NT2/D1 (cell line): ENCODE measurements at regions not wholly inside any gene's neighbourhood (a gene's known extent, or its start where the extent isn't known, plus 50 kb on each side); places are given as distances from the start of the nearest gene placed in this dataset.

Experiments
- DNase-seq: peaks from one replicate; pipeline ENCODE4 v3.0.0-alpha.2; 2011; ENCODE audit warnings: low read depth, low spot score
- H3K27me3 ChIP-seq: 2 replicates; pipeline ENCODE4 v1.6.0; 2011; ENCODE audit warnings: mild to moderate bottlenecking; ENCODE audit not compliant: insufficient read length, insufficient read depth
- H3K36me3 ChIP-seq: 2 replicates; pipeline ENCODE4 v1.6.1; 2011; ENCODE audit warnings: mild to moderate bottlenecking, low read length, mixed read lengths; ENCODE audit not compliant: insufficient read depth, insufficient read length
- H3K4me1 ChIP-seq: 2 replicates; pipeline ENCODE4 v1.5.1; 2011; ENCODE audit not compliant: insufficient read depth, insufficient read length
- H3K4me3 ChIP-seq: 2 replicates; pipeline ENCODE4 v1.5.1; 2011; ENCODE audit warnings: low read depth; ENCODE audit not compliant: insufficient read length
- H3K9ac ChIP-seq: 2 replicates; pipeline ENCODE4 v1.6.0; 2011; ENCODE audit warnings: low read depth; ENCODE audit not compliant: insufficient read length
- H3K9me3 ChIP-seq: 2 replicates; pipeline ENCODE4 v1.5.1; 2011; ENCODE audit warnings: mild to moderate bottlenecking, low read length; ENCODE audit not compliant: insufficient read depth
- SUZ12 ChIP-seq: IDR thresholded peaks from 2 replicates; pipeline ENCODE4 v1.6.1; 2011; ENCODE audit not compliant: insufficient read length, insufficient read depth; ENCODE audit errors: extremely low read depth
- YY1 ChIP-seq: IDR thresholded peaks from 2 replicates; pipeline ENCODE4 v1.6.1; 2011; ENCODE audit not compliant: insufficient read length, insufficient read depth
- ZNF274 ChIP-seq: IDR thresholded peaks from 2 replicates; pipeline ENCODE4 v1.6.1; 2011; ENCODE audit warnings: mild to moderate bottlenecking, low read depth, low read length

DNA sequence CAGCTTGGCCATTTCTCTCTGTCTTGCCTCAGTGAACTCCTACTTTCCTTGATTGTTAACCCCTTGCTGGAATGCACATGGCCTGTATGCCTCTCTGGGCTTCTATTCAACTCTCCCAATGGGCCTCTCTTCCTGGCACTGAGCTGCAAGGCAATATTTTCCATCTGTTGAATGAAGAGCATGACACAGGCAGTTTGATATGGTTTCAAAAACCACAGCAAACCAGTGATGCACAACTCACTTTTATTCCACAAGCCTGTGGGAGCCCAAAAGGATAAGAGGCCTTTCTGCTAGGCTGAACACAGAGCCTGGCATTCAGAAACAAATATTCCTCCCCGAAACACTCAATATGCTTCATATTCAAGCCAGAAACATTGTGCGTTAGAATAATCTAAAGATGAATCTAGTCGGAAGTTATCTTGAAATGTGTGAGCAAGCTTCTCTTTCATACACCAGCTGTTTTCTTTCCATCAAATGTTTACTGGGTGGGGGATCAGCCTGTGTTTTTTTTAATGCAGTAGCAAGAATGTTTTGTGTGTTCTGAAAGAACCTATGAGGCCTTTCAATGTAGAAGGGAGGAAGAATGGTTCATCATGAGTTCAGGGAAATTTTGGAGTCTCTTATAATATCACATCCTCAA is 443.1 kb upstream of the SPRY2 start:
- DNase-seq: no peak
- Histone ChIP-seq H3K27me3 (no peaks in the 10 kb centered on the region), H3K9ac (no peak overlapping the region), H3K9me3 (no peaks in the 10 kb centered on the region), H3K4me1 (no peaks in the 10 kb centered on the region), H3K4me3 (no peak overlapping the region), H3K36me3 (no peaks in the 10 kb centered on the region)
- no peak for TF ChIP-seq SUZ12
- no peak for TF ChIP-seq YY1
- TF ChIP-seq ZNF274: no peak

DNA sequence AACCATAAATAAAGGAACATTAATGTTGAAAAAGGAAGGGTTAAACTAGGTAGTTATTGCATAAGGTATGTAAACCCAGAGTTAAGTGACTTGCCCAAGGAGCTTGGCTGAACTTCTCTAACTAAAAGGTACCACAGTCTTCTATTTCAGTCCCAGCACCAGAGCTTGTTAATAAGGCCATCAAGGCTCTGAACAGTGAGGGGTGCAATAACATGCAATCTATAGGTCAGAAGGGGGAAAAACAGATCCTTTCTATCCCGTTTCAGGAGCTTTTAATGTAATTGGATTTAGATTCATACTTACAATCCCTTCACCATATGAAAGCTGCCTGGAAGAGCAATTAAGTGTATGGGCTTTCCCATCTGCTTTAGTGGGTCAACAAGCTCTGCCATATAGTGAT is 441.5 kb upstream of the SPRY2 start:
- no peak overlapping the region for H3K4me3 ChIP-seq
- TF ChIP-seq ZNF274 (no peak), SUZ12 (no peak), YY1 (no peak)
- DNase-seq: no peak
- no peaks in the 10 kb centered on the region for H3K4me1 ChIP-seq
- H3K9me3 ChIP-seq: no peaks in the 10 kb centered on the region
- H3K9ac ChIP-seq: no peak overlapping the region
- H3K36me3 ChIP-seq: no peaks in the 10 kb centered on the region
- no peaks in the 10 kb centered on the region for H3K27me3 ChIP-seq

DNA sequence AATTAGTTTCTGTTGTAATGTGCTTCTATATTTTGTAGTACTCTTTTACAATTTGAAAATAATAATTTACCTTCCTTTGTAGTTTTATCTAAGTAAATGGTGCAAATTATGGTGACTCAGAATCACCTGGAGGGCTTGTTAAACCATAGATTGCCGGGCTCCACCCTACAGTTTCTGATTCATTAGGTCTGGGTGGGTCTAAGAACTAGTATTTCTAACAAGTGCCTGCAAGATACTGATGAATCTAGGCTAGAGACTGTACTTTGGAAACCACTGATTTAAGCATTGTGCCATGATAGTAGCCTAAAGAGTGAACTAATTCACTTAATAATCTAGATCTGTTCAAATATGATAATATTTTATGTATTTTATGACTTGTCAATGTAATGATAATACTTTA is 437.4 kb upstream of the SPRY2 start:
- Histone ChIP-seq H3K4me1 (no peaks in the 10 kb centered on the region), H3K27me3 (no peaks in the 10 kb centered on the region), H3K9me3 (no peaks in the 10 kb centered on the region), H3K9ac (no peak overlapping the region), H3K4me3 (no peak overlapping the region), H3K36me3 (no peaks in the 10 kb centered on the region)
- TF ChIP-seq ZNF274: no peak
- no peak for DNase-seq

DNA sequence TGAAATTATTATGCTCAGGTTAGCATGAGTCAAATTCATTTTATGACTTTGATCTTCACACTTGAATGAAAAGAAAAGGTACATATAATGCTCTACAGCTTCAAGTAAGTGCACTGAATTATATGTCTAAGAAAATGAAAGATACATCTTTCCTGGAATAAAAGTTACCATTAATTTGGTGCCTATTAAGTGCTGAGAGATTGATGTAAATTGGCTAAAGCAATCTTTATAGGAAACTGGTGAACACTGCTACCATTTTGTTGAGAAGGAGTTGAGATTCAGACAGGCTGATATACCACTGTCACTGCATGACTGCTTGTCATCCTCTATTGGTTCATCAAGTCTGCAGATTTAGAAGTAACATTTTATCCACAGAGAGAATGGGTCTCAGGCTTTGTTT is 416.8 kb upstream of the SPRY2 start:
- no peak for DNase-seq
- Histone ChIP-seq H3K4me1 (no peaks in the 10 kb centered on the region), H3K9ac (no peak overlapping the region), H3K4me3 (no peak overlapping the region), H3K9me3 (no peaks in the 10 kb centered on the region; the same call in 1 of the 2 replicates), H3K36me3 (no peaks in the 10 kb centered on the region), H3K27me3 (no peaks in the 10 kb centered on the region)
- no peak for TF ChIP-seq SUZ12
- TF ChIP-seq ZNF274: no peak
- TF ChIP-seq YY1: no peak

DNA sequence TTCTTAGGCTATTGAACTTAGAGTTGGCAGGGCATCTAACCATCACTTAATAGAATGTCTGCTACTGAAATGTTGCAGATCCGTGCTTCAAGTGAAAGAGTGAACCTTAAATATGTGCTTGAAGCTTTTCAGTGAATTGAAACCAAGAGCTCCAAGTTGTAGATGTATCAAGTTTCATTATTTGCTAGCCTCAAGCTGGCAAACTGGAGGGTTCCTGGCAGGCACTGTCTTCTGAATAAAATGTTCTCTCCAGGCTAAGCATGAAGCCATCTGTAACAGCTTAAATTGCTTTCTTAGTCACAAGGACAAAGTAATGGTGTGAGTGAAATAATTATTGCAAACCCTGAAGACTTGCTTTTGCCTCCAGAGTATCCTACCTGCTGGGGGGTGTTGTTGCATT is 415.0 kb upstream of the SPRY2 start:
- TF ChIP-seq ZNF274: no peak
- no peak for TF ChIP-seq YY1
- no peak for TF ChIP-seq SUZ12
- no peak overlapping the region for H3K9ac ChIP-seq
- no peak for DNase-seq
- no peak overlapping the region for H3K4me3 ChIP-seq
- H3K27me3 ChIP-seq: no peaks in the 10 kb centered on the region
- H3K9me3 ChIP-seq: no peaks in the 10 kb centered on the region; the same call in 1 of the 2 replicates
- H3K36me3 ChIP-seq: no peaks in the 10 kb centered on the region
- H3K4me1 ChIP-seq: no peaks in the 10 kb centered on the region

DNA sequence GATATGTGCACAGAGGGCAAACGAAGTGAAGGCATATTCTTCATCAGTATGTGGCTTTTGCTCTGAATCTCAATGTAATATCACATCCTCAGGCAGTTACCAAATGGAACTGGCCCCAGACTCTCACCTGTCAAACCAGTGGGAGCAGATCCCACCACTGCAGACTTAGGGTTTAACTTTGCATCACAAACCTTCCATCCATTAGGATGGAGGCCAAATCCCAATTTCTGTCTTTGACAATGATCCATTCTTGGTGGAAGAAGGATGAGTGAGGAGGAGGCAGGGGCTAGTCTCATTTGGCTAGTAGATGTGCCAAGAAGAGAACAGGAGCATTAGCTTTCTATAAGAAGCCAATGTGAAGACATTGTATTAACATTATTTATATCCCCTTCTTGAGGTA is 413.5 kb upstream of the SPRY2 start:
- TF ChIP-seq YY1: no peak
- no peak for TF ChIP-seq ZNF274
- no peak for TF ChIP-seq SUZ12
- Histone ChIP-seq H3K36me3 (no peaks in the 10 kb centered on the region), H3K9ac (no peak overlapping the region), H3K27me3 (no peaks in the 10 kb centered on the region), H3K9me3 (no peaks in the 10 kb centered on the region), H3K4me1 (no peaks in the 10 kb centered on the region), H3K4me3 (no peak overlapping the region)
- DNase-seq: no peak

DNA sequence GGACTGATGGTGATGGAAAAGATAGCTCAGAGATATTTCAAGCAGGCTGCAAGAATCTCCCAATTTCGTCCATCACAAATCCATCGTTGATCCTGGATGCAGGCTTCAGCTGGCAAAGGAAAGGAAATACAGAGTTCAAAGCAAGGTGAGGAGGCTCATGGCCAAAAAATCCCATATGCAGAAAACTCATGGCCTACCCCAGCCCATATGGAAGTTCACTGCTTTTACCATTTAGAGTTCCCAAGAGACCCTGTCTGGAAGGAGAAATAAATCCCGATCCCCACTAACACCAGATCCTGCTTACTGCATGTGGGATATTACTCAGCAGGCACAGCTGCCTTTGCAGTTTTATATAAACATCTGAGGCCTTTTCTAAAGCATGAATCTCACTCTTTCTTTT is 412.9 kb upstream of the SPRY2 start:
- Histone ChIP-seq H3K4me3 (no peak overlapping the region), H3K9me3 (no peaks in the 10 kb centered on the region), H3K27me3 (no peaks in the 10 kb centered on the region), H3K36me3 (no peaks in the 10 kb centered on the region), H3K4me1 (no peaks in the 10 kb centered on the region), H3K9ac (no peak overlapping the region)
- TF ChIP-seq ZNF274: no peak
- no peak for TF ChIP-seq SUZ12
- TF ChIP-seq YY1: no peak
- DNase-seq: no peak

DNA sequence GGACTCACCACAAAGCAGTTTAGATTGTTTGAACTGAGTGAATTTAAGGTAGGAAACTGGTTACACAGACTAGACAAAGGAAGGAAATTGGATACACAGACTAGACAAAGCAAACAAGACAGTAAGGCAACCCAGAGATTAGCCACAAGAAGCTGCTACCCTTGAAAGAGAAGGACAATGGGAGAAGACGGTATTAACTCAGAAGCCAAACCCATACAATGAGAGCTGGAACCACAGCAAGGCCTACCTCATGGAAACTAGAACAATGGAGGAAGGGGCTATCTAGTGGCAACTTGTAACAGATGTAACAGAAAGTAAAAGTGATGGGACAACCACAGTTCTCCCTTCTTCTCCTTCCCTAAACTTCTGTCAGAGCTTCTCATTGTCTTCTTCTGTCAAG is 410.9 kb upstream of the SPRY2 start:
- Histone ChIP-seq H3K9me3 (no peaks in the 10 kb centered on the region), H3K36me3 (no peaks in the 10 kb centered on the region), H3K4me3 (no peak overlapping the region), H3K9ac (no peak overlapping the region), H3K27me3 (no peaks in the 10 kb centered on the region), H3K4me1 (no peaks in the 10 kb centered on the region)
- no peak for TF ChIP-seq SUZ12
- no peak for TF ChIP-seq ZNF274
- TF ChIP-seq YY1: no peak
- DNase-seq: no peak
